ENCODE measurements at regions not wholly inside any gene's neighbourhood (a gene's known extent, or its start where the extent isn't known, plus 50 kb on each side); places are given as distances from the start of the nearest gene placed in this dataset.

DNA sequence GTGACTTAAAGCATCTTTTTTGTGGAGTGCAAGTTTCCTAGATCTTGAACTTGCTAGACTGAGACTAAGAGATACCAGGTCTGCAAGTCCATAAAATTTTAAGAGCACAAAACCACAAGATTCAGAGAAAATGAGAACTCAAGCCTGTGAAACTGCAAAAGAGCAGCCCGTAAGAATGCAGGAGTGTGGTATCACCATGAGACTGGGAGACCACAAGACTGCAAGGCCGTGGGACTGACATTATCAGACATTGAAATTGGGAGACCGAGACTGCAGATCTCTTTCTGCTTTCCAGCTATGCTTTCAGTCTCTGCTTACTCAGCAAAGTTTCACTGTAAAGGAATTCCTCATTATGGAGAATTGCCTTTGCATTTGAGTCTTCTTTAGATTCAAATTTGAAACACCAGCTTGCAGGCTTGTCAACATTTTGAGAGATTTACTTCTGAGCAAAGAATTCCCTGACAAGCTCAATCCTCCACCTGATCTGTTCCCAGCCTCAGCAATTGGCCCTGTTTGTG, 621.2 kb downstream of the KCNA4 start:
- DNase-seq, result no peak
- H3K4me1 Mint-ChIP-seq, result no peaks in the 10 kb centered on the region
- no peaks in the 10 kb centered on the region for H3K27me3 Mint-ChIP-seq
- POLR2A ChIA-PET, result no interaction called here
- H3K9me3 Mint-ChIP-seq, result peaks cover 7% of the 10 kb centered on the region
- no peak overlapping the region for H3K27ac Mint-ChIP-seq
- no peaks in the 10 kb centered on the region for H3K36me3 Mint-ChIP-seq (ENCODE audit: low read depth)
- CTCF ChIA-PET, result no interaction called here
- no peak overlapping the region for H3K4me3 Mint-ChIP-seq

DNA sequence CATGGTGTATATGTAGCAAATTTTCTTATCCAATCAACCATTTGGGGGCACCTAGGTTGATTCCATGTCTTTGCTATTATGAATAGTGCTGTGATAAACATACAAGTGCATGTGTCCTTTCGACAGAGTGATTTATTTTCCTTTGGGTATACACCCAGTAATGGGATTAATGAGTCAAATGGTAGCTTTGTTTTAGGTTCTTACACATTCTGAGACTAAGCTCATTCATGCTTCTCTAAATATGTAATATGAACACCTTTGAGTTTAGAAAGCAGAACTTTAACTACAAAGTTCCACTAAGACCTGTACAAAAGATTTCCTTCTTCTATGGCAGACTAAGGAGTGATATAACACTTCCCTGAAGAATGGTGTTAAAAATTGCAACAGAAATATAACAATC, 627.0 kb downstream of the KCNA4 start:
- Mint-ChIP-seq H3K4me1 (no peaks in the 10 kb centered on the region), H3K36me3 (ENCODE audit: low read depth) (no peaks in the 10 kb centered on the region), H3K27me3 (no peaks in the 10 kb centered on the region), H3K9me3 (peaks cover 3% of the 10 kb centered on the region), H3K4me3 (no peak overlapping the region), H3K27ac (no peak overlapping the region)
- no peak for DNase-seq
- POLR2A ChIA-PET, result no interaction called here
- CTCF ChIA-PET, result no interaction called here

DNA sequence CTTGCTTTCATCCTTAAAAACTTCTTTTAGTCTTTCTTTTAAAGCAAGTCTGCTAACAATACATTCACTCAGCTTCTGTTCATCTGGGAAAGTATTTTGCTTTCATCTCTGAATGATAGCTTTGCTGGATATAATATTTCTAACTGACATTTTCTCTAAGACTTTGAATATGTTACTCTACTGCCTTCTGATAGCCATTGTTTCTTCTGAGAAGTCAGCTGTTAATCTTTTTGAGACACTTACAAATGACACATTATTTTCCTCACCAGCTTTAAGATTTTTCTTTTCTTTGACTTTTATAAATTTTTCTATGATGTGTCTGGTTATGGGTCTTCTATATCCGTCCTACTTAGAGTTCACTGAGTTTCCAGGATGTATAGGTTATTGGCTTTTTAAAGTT, 643.1 kb downstream of the KCNA4 start:
- CTCF ChIA-PET, result no interaction called here
- Mint-ChIP-seq H3K27ac (no peak overlapping the region), H3K4me3 (no peak overlapping the region), H3K4me1 (no peaks in the 10 kb centered on the region), H3K27me3 (no peaks in the 10 kb centered on the region), H3K9me3 (peaks cover 12% of the 10 kb centered on the region), H3K36me3 (ENCODE audit: low read depth) (no peaks in the 10 kb centered on the region)
- POLR2A ChIA-PET, result no interaction called here
- no peak for DNase-seq

DNA sequence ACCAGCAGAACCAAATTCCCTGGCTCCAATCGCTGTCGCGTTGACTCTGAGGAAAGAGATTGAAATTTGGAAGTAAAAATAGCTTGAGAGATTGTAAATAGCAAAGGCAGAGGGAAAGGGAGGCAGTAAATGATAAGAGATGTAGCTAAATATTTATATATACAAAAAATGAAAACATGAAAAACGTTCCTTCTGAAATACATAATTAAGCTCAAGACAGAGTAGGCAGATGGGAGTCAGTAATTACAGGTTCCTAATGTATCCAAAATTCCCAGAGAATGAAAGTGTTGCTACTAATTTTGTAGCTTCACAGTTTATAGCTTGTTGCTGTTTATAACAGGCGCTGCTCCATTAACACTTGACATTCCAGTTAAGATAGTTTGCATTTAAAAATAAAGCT, 648.7 kb downstream of the KCNA4 start:
- DNase-seq, result no peak
- Mint-ChIP-seq H3K4me3 (no peak overlapping the region), H3K27ac (no peak overlapping the region), H3K27me3 (no peaks in the 10 kb centered on the region), H3K9me3 (peaks cover 6% of the 10 kb centered on the region), H3K36me3 (ENCODE audit: low read depth) (no peaks in the 10 kb centered on the region), H3K4me1 (no peaks in the 10 kb centered on the region)
- CTCF ChIA-PET, result no interaction called here
- POLR2A ChIA-PET, result no interaction called here

- Mint-ChIP-seq H3K36me3 (ENCODE audit: low read depth) (no peaks in the 10 kb centered on the region), H3K27me3 (no peaks in the 10 kb centered on the region), H3K9me3 (peaks cover 6% of the 10 kb centered on the region), H3K27ac (no peak overlapping the region), H3K4me1 (no peaks in the 10 kb centered on the region), H3K4me3 (no peak overlapping the region)
- ChIA-PET POLR2A (no interaction called here), CTCF (no interaction called here)
- DNase-seq, result no peak
Observed at GRCh38 chr11:29364006-29364405, 652.8 kb downstream of the KCNA4 start.

DNA sequence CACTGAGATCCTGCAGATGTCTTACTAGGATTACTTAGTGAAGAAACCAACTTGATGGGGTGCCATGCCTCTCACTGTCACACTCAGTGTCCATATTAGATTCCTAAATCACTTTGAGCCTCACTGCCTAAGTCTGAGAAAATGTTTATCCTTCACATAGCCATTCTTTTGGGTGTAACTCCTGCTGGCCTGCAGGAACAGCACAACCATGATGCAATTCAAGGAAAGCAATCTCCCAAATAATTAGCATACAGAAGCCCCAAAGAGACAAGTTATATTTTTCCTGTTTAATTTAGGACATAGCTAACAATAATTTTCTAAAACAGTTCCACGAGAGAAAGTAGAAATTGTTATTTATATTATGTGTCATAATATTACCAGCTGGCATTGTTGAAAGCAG, 655.5 kb downstream of the KCNA4 start:
- Mint-ChIP-seq H3K36me3 (ENCODE audit: low read depth) (no peaks in the 10 kb centered on the region), H3K9me3 (peaks cover 10% of the 10 kb centered on the region), H3K4me3 (no peak overlapping the region), H3K27me3 (no peaks in the 10 kb centered on the region), H3K27ac (no peak overlapping the region), H3K4me1 (no peaks in the 10 kb centered on the region)
- no peak for DNase-seq
- POLR2A ChIA-PET, result no interaction called here
- CTCF ChIA-PET, result no interaction called here

- Mint-ChIP-seq H3K9me3 (peaks cover 4% of the 10 kb centered on the region), H3K27me3 (no peaks in the 10 kb centered on the region), H3K4me1 (no peaks in the 10 kb centered on the region), H3K36me3 (ENCODE audit: low read depth) (no peaks in the 10 kb centered on the region), H3K27ac (no peak overlapping the region), H3K4me3 (no peak overlapping the region)
- no peak for DNase-seq
- ChIA-PET POLR2A (no interaction called here), CTCF (no interaction called here)
Observed at GRCh38 chr11:29353833-29354232, 663.0 kb downstream of the KCNA4 start.

DNA sequence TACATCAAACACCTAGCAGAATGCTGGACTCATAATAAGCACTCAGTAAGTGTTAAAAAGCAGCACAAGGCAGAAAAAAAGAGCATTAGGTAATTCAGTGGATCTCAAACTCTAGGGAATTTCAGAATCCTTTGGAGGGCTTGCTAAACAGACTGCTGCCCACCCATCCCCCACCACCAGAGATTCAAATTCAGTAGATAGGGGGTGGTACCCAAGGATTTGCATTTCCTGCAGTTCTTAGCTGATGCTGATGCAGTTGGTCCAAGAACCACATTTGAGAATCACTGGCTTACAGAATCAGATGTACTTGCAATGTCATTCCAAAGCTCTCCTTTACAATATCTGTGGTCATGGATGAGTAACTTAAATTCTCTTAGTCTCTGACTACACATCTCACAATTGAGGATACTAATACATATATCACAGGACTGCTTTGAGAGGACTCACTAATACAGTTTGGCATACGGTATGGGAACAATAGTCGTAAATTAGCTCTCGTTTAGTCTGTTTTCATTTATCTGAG, 664.5 kb downstream of the KCNA4 start:
- H3K27ac Mint-ChIP-seq, result no peak overlapping the region
- H3K4me3 Mint-ChIP-seq, result no peak overlapping the region
- no peak for DNase-seq
- H3K4me1 Mint-ChIP-seq, result no peaks in the 10 kb centered on the region
- ChIA-PET POLR2A (no interaction called here), CTCF (no interaction called here)
- no peaks in the 10 kb centered on the region for H3K36me3 Mint-ChIP-seq (ENCODE audit: low read depth)
- H3K9me3 Mint-ChIP-seq, result no peaks in the 10 kb centered on the region
- H3K27me3 Mint-ChIP-seq, result no peaks in the 10 kb centered on the region

DNA sequence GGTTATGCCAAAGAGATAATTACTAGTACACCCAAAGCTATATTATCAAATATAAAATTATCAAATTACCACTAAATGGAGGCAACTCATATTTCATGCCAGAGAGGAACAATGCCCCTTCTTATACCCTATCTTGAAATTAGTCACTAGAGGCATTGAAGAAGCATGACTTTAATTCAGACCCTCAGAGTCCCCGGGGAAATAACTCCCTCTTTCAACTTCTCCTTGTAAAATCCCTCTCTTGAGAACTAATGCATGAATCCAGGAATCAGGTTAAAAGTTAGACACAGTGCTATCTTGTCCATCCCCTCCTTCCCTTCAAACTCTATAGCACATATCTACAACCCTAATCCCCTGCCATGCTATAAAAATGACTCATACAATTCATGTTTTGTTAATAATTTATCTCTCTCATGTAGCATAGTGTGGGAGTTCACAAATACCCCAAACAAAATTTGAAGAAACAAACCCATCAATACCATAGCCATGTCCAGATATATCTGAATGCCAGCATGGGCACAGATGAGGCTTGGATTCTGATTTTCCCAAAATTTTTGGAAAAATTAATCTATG, 665.4 kb downstream of the KCNA4 start:
- no peaks in the 10 kb centered on the region for H3K4me1 Mint-ChIP-seq
- no peaks in the 10 kb centered on the region for H3K27me3 Mint-ChIP-seq
- H3K36me3 Mint-ChIP-seq (ENCODE audit: low read depth), result no peaks in the 10 kb centered on the region
- CTCF ChIA-PET, result no interaction called here
- POLR2A ChIA-PET, result no interaction called here
- H3K4me3 Mint-ChIP-seq, result no peak overlapping the region
- DNase-seq, result no peak
- H3K27ac Mint-ChIP-seq, result no peak overlapping the region
- H3K9me3 Mint-ChIP-seq, result no peaks in the 10 kb centered on the region

DNA sequence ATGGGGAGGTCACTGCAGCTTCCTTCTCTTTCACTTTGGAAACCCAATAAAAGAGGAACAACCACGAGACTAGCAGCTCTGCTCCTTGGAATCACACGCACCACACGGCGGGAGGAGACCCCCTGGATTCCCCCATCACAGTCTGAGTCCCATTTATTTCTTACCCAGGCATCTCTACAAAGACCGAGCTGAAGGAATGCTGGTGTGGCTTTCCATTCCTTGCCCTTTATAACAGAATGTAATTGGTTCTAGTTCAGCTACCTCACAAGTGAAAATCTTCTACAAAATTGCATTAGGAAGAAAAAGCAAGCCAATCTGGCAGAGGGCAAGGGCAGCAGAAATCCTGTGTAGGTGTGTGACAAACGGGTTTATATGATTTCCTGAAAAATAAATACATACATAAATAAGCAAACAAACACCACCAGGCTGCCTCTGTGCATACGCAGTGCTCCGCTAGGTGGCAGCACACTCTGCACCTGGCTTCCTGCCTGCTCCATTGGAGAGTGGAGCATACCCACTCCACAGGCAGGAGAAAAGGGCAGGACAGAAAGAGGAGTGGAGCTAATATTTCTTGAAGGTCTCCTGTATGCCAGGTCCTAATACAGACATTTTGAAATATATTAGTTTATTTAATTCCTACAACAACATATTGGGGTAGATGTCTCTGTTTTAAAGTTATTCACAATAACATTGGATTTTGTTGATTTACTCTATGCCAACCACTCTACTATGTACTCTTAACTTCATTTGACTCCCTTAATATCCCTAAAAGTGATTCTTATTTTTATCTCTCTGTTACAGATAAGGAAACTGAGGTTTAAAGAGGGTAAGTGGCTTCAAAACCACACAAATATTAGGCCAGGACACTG, 673.1 kb downstream of the KCNA4 start:
- ChIA-PET POLR2A (no interaction called here), CTCF (interaction anchor here (0.9 to 1.3 kb wide), 3 partner anchors 15 to 1645 kb away, joined by 3 to 4 read pairs (median 3); no protein-coding TSS in a partner anchor)
- Mint-ChIP-seq H3K4me1 (no peaks in the 10 kb centered on the region), H3K4me3 (no peak overlapping the region), H3K9me3 (no peaks in the 10 kb centered on the region), H3K27ac (no peak overlapping the region), H3K27me3 (no peaks in the 10 kb centered on the region), H3K36me3 (ENCODE audit: low read depth) (no peaks in the 10 kb centered on the region)
- peak; percentile 42 for DNase-seq

GRCh38 chr11:29336727-29337575, 679.9 kb downstream of the KCNA4 start:
- ChIA-PET CTCF (no interaction called here), POLR2A (no interaction called here)
- Mint-ChIP-seq H3K36me3 (ENCODE audit: low read depth) (no peaks in the 10 kb centered on the region), H3K27ac (no peak overlapping the region), H3K9me3 (no peaks in the 10 kb centered on the region), H3K4me1 (no peaks in the 10 kb centered on the region), H3K27me3 (no peaks in the 10 kb centered on the region), H3K4me3 (no peak overlapping the region)
- no peak for DNase-seq

DNA sequence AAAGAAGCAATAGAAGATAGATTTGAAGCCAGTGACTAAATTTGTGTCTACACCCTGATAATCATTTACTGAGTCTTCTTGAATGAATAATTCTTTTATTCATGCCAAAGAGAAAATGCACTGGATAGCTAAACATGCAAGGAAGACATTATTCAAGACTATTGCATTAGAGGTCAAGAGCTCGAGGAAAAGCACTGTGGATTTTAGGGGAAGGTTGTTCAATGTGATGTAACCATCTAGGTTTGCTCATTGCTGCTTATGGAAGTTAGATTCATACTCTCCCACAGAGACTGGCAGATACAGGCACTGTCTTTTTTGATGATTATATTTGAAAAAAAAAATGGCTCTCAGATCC, 682.1 kb downstream of the KCNA4 start:
- H3K4me1 Mint-ChIP-seq, result no peaks in the 10 kb centered on the region

DNA sequence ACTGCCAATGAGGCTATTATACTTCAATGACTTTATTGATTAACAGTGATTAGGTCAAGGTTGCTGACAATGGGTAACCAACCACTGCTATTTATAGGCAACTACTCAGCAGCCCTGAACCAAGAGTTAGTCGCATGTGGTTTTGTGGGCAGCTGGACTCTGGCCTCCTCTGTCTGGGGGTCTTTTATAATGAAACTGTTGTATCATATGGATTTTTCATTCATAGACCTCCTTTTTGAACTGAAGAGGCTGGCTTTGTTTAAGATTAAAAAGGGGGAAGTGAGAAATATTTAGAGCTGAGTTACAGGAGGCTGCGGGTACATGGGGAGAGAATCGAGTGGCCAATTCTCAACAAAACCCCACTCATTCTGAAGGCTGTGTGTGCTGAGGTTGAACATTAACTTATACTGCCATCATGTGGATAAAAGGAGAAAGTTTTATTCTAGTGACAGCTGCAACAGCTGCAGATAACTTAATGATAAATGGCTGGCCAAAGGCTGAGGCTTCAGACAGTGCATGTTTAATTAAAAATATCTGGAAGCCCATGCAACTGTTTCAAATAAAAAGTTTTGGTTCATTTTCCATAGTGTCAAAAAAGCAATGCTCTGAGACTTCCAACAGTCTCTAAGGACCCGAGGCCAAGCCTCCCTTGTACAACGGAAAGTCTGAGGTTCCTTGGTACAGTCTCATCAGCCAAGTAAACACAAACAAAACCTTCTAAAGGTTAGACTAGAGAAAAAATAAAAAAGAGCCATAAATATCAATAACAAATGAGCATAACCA, 682.6 kb downstream of the KCNA4 start:
- DNase-seq, result no peak
- Mint-ChIP-seq H3K27ac (no peak overlapping the region), H3K4me1 (no peaks in the 10 kb centered on the region), H3K9me3 (no peaks in the 10 kb centered on the region), H3K4me3 (no peak overlapping the region), H3K27me3 (no peaks in the 10 kb centered on the region), H3K36me3 (ENCODE audit: low read depth) (no peaks in the 10 kb centered on the region)
- ChIA-PET CTCF (no interaction called here), POLR2A (no interaction called here)

More for the DNA sequence above, 682.1 kb downstream of the KCNA4 start:
- no peak overlapping the region for H3K27ac Mint-ChIP-seq
- no peak overlapping the region for H3K4me3 Mint-ChIP-seq
- no peaks in the 10 kb centered on the region for H3K9me3 Mint-ChIP-seq
- H3K36me3 Mint-ChIP-seq (ENCODE audit: low read depth), result no peaks in the 10 kb centered on the region
- H3K27me3 Mint-ChIP-seq, result no peaks in the 10 kb centered on the region
- ChIA-PET CTCF (no interaction called here), POLR2A (no interaction called here)
- no peak for DNase-seq
